H9 (cell line): ENCODE measurements at regions not wholly inside any gene's neighbourhood (a gene's known extent, or its start where the extent isn't known, plus 50 kb on each side); places are given as distances from the start of the nearest gene placed in this dataset.

Experiments
- DNase-seq: peaks from one replicate; pipeline ENCODE4 v3.0.0-alpha.2; 2017
- H2AFZ ChIP-seq: one replicate; pipeline ENCODE4 v1.6.1; 2013; ENCODE audit warnings: mild to moderate bottlenecking, low read length, control low read depth, moderate library complexity
- H2AK5ac ChIP-seq: 2 replicates; pipeline ENCODE4 v1.6.1; 2013; ENCODE audit warnings: low read length, control low read depth, mixed read lengths; ENCODE audit not compliant: insufficient read length
- H2BK120ac ChIP-seq: one replicate; pipeline ENCODE4 v1.6.1; 2013; ENCODE audit warnings: low read depth, mild to moderate bottlenecking, low read length, control low read depth, inconsistent platforms; ENCODE audit not compliant: poor library complexity, severe bottlenecking
- H2BK12ac ChIP-seq: 2 replicates; pipeline ENCODE4 v1.6.1; 2013; ENCODE audit warnings: low read length, control low read depth, mixed read lengths, low read depth; ENCODE audit not compliant: insufficient read length
- H2BK15ac ChIP-seq: 2 replicates; pipeline ENCODE4 v1.6.1; 2013; ENCODE audit warnings: low read depth, low read length, control low read depth
- H2BK20ac ChIP-seq: one replicate; pipeline ENCODE4 v1.6.1; 2013; ENCODE audit warnings: low read depth, mild to moderate bottlenecking, low read length, control low read depth, inconsistent platforms; ENCODE audit not compliant: poor library complexity, severe bottlenecking
- H2BK5ac ChIP-seq: 2 replicates; pipeline ENCODE4 v1.6.1; 2013; ENCODE audit warnings: low read length, control low read depth, mixed read lengths; ENCODE audit not compliant: insufficient read length
- H3K14ac ChIP-seq: 2 replicates; pipeline ENCODE4 v1.6.1; 2013; ENCODE audit warnings: low read length, control low read depth; ENCODE audit not compliant: insufficient read depth
- H3K18ac ChIP-seq: 2 replicates; pipeline ENCODE4 v1.6.1; 2013; ENCODE audit warnings: low read depth, mild to moderate bottlenecking, mixed read lengths, low read length, control low read depth; ENCODE audit not compliant: insufficient read length
- H3K23ac ChIP-seq: 2 replicates; pipeline ENCODE4 v1.6.1; 2013; ENCODE audit warnings: low read length, control low read depth, mixed read lengths, low read depth; ENCODE audit not compliant: insufficient read length
- H3K23me2 ChIP-seq: 2 replicates; pipeline ENCODE4 v1.6.1; 2013; ENCODE audit warnings: low read depth, mild to moderate bottlenecking, mixed read lengths, low read length, control low read depth; ENCODE audit not compliant: insufficient read length, poor library complexity, severe bottlenecking
- H3K27ac ChIP-seq: 2 replicates; pipeline ENCODE4 v1.5.1; 2013; ENCODE audit warnings: low read length, control low read depth, mixed read lengths, low read depth; ENCODE audit not compliant: insufficient read length
- H3K27me3 ChIP-seq: 2 replicates; pipeline ENCODE4 v1.6.1; 2013; ENCODE audit warnings: low read length, control low read depth, inconsistent platforms; ENCODE audit not compliant: insufficient read depth
- H3K4ac ChIP-seq: 2 replicates; pipeline ENCODE4 v1.6.1; 2013; ENCODE audit warnings: low read depth, mild to moderate bottlenecking, control low read depth, inconsistent platforms, low read length, moderate library complexity
- H3K4me1 ChIP-seq: 2 replicates; pipeline ENCODE4 v1.6.1; 2013; ENCODE audit warnings: low read length, control low read depth, inconsistent platforms; ENCODE audit not compliant: insufficient read depth
- H3K4me2 ChIP-seq: 2 replicates; pipeline ENCODE4 v1.6.1; 2013; ENCODE audit warnings: low read length, control low read depth, mixed read lengths; ENCODE audit not compliant: insufficient read length, insufficient read depth
- H3K56ac ChIP-seq: 2 replicates; pipeline ENCODE4 v1.6.1; 2013; ENCODE audit warnings: low read depth, mild to moderate bottlenecking, mixed read lengths, low read length, control low read depth; ENCODE audit not compliant: insufficient read length
- H3K79me1 ChIP-seq: 2 replicates; pipeline ENCODE4 v1.6.1; 2013; ENCODE audit warnings: low read depth, mild to moderate bottlenecking, moderate library complexity, low read length, control low read depth, inconsistent platforms; ENCODE audit not compliant: insufficient read depth, poor library complexity, severe bottlenecking
- H3K79me2 ChIP-seq: 2 replicates; pipeline ENCODE4 v1.6.1; 2013; ENCODE audit warnings: low read length, control low read depth, inconsistent platforms; ENCODE audit not compliant: insufficient read depth
- H3K9ac ChIP-seq: 2 replicates; pipeline ENCODE4 v1.6.1; 2013; ENCODE audit warnings: low read length, control low read depth, mixed read lengths; ENCODE audit not compliant: insufficient read length; ENCODE audit errors: extremely low read depth
- H3K9me3 ChIP-seq: one replicate; pipeline ENCODE4 v1.6.1; 2013; ENCODE audit warnings: low read depth, low read length, inconsistent platforms; ENCODE audit not compliant: control insufficient read depth
- H3T11ph ChIP-seq: one replicate; pipeline ENCODE4 v1.6.1; 2013; ENCODE audit warnings: mild to moderate bottlenecking, low read length, control low read depth, inconsistent platforms
- H4K20me1 ChIP-seq: one replicate; pipeline ENCODE4 v1.6.1; 2013; ENCODE audit not compliant: control insufficient read depth, insufficient read length, insufficient read depth
- H4K5ac ChIP-seq: 2 replicates; pipeline ENCODE4 v1.6.1; 2013; ENCODE audit warnings: low read depth, mild to moderate bottlenecking, mixed read lengths, low read length, control low read depth; ENCODE audit not compliant: insufficient read length
- H4K8ac ChIP-seq: replicated peaks from 2 replicates; pipeline ENCODE4 v1.6.1; 2013; ENCODE audit warnings: low read length, control low read depth, mixed read lengths, low read depth; ENCODE audit not compliant: insufficient read length
- H4K91ac ChIP-seq: 2 replicates; pipeline ENCODE4 v1.6.1; 2013; ENCODE audit warnings: low read depth, mild to moderate bottlenecking, moderate library complexity, mixed read lengths, low read length, control low read depth; ENCODE audit not compliant: insufficient read length
- H3K27ac Mint-ChIP-seq, 3 experiments: 2 replicates in 2 of 3; 3 replicates in 1 of 3; pipeline ENCODE4 v1.8.0; 2020 to 2021; ENCODE audit warnings: mixed read lengths in 3 of 3, mild to moderate bottlenecking in 1 of 3, moderate library complexity in 1 of 3
- H3K27me3 Mint-ChIP-seq: 2 replicates; pipeline ENCODE4 v1.8.0; 2021; ENCODE audit warnings: low read depth, mild to moderate bottlenecking, moderate library complexity, mixed read lengths
- H3K36me3 Mint-ChIP-seq, 3 experiments: 2 replicates in 2 of 3; 3 replicates in 1 of 3; pipeline ENCODE4 v1.8.0; 2020 to 2021; ENCODE audit warnings: low read depth in 3 of 3, mixed read lengths in 3 of 3; ENCODE audit not compliant: insufficient read depth in 1 of 3
- H3K4me1 Mint-ChIP-seq, 2 experiments: 2 replicates each; pipeline ENCODE4 v1.8.0; 2020; ENCODE audit warnings: mixed read lengths in 2 of 2
- H3K4me3 Mint-ChIP-seq, 2 experiments: 2 replicates in 1 of 2; 3 replicates in 1 of 2; pipeline ENCODE4 v1.8.0; 2020 to 2021; ENCODE audit warnings: mild to moderate bottlenecking in 2 of 2, mixed read lengths in 2 of 2, moderate library complexity in 1 of 2
- H3K9me3 Mint-ChIP-seq, 2 experiments: 2 replicates in 1 of 2; 3 replicates in 1 of 2; pipeline ENCODE4 v1.8.0; 2020; ENCODE audit warnings: mild to moderate bottlenecking in 2 of 2, mixed read lengths in 2 of 2, moderate library complexity in 1 of 2
- WGBS: extraction: QIAGEN DNeasy Blood & Tissue Kit; methylation state at CpG from one replicate; pipeline ENCODE4 v1.1.7; 2013; ENCODE audit warnings: missing lambda C conversion rate, low lambda C conversion rate, mixed read lengths; ENCODE audit not compliant: insufficient read length; ENCODE audit errors: extremely low coverage; 5-methylcytosine and 5-hydroxymethylcytosine counted together
- TF ChIP-seq, protein P1 (sequence below): fragments of 200-600 bp; sonication (generic); conservative IDR thresholded peaks from 3 replicates; pipeline ENCODE4 v1.8.0; 2021; ENCODE audit warnings: antibody characterized with exemption, mild to moderate bottlenecking

DNA sequence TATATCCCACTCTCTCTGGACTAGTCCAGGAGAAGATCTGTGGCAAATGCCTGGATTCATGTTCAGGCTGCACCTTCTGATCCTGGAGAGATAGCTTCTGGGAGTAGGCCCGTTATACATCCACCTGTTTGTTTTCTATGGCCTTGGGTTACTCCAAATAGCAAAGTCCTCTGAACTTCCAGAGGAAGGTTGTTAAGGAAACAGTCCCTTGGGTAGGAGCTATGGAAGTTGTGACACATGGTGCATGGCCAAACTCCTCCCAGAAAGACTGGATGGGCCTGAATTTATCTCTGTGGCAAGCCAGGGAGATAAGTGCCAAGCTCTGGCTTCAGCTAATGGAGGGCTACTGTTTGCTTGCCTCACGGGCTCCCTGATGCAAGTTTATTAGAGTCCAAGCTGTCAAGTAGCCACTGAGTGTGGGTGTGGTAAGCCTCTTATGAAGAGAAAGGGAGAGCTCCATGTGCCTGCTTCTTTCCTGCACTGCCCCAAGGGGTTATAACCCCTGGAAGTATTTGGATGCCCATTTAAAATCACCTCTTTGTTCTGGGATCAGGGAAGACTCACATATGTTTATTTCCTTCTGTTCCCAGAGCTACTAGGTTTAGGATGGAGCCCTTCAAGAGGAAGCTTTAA is 328.7 kb upstream of the ATP11B start:
- Mint-ChIP-seq H3K27ac (no peak overlapping the region), H3K27me3 (no peaks in the 10 kb centered on the region), H3K36me3 (no peaks in the 10 kb centered on the region; a peak in 2 of 7 replicates), H3K9me3 (peaks cover 2 to 4% of the 10 kb centered on the region in 2 experiments; a peak in 2 of 5 replicates), H3K4me3 (no peak overlapping the region), H3K4me1 (peaks cover 5 to 7% of the 10 kb centered on the region in 2 experiments)
- no peaks in the 10 kb centered on the region for H3K79me1 ChIP-seq
- no peak overlapping the region for H3K4ac ChIP-seq
- no peak overlapping the region for H2BK5ac ChIP-seq
- no peaks in the 10 kb centered on the region for H3K4me1 ChIP-seq
- H3K18ac ChIP-seq, result no peak overlapping the region
- H2BK12ac ChIP-seq, result no peak overlapping the region
- no peaks in the 10 kb centered on the region for H3K9me3 ChIP-seq
- no peak overlapping the region for H4K91ac ChIP-seq
- H2BK15ac ChIP-seq, result no peak overlapping the region
- H4K5ac ChIP-seq, result no peak overlapping the region
- no peaks in the 10 kb centered on the region for H3K27me3 ChIP-seq
- no peak overlapping the region for H2AFZ ChIP-seq
- H3T11ph ChIP-seq, result no peak overlapping the region
- no peaks in the 10 kb centered on the region for H4K20me1 ChIP-seq
- no peaks in the 10 kb centered on the region for H3K79me2 ChIP-seq
- H3K23me2 ChIP-seq, result no peaks in the 10 kb centered on the region
- TF ChIP-seq, protein P1, sequence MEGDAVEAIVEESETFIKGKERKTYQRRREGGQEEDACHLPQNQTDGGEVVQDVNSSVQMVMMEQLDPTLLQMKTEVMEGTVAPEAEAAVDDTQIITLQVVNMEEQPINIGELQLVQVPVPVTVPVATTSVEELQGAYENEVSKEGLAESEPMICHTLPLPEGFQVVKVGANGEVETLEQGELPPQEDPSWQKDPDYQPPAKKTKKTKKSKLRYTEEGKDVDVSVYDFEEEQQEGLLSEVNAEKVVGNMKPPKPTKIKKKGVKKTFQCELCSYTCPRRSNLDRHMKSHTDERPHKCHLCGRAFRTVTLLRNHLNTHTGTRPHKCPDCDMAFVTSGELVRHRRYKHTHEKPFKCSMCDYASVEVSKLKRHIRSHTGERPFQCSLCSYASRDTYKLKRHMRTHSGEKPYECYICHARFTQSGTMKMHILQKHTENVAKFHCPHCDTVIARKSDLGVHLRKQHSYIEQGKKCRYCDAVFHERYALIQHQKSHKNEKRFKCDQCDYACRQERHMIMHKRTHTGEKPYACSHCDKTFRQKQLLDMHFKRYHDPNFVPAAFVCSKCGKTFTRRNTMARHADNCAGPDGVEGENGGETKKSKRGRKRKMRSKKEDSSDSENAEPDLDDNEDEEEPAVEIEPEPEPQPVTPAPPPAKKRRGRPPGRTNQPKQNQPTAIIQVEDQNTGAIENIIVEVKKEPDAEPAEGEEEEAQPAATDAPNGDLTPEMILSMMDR, result no peak
- H3K14ac ChIP-seq, result no peak overlapping the region
- H3K9ac ChIP-seq, result no peak overlapping the region
- H4K8ac ChIP-seq, result no peak overlapping the region
- no peak overlapping the region for H3K56ac ChIP-seq
- H3K27ac ChIP-seq, result no peak overlapping the region
- no peak overlapping the region for H3K23ac ChIP-seq
- no CpG with 5 or more reads among the region's 2 CpGs for WGBS
- no peak for DNase-seq
- no peak overlapping the region for H2BK120ac ChIP-seq
- no peak overlapping the region for H3K4me2 ChIP-seq
- H2BK20ac ChIP-seq, result no peak overlapping the region
- H2AK5ac ChIP-seq, result no peak overlapping the region
